ENCODE measurements at regions not wholly inside any gene's neighbourhood (a gene's known extent, or its start where the extent isn't known, plus 50 kb on each side); places are given as distances from the start of the nearest gene placed in this dataset.

- no peaks in the 10 kb centered on the region for H3K4me1 ChIP-seq
- whole genome bisulfite sequencing = 55% methylated on average over 2 of the region's 2 CpGs
- no peaks in the 10 kb centered on the region for H3K27me3 ChIP-seq
- H3K4me3 ChIP-seq = no peak overlapping the region
- H3K36me3 ChIP-seq = no peaks in the 10 kb centered on the region
- H3K27ac ChIP-seq = no peak overlapping the region
- TF ChIP-seq CTCF (IDR thresholded peaks at IDR 0.05) = no peak
- no peak for TF ChIP-seq POLR2AphosphoS5 (IDR thresholded peaks at IDR 0.05)
- TF ChIP-seq EP300 (IDR thresholded peaks at IDR 0.05) = no peak
- TF ChIP-seq POLR2A (IDR thresholded peaks at IDR 0.05) = no peak
- no peak for DNase-seq (ENCODE audit: low spot score in 2 of 2)
- no peaks in the 10 kb centered on the region for H3K9me3 ChIP-seq
Measured at GRCh38 chrX:145751943-145752342, 65.7 kb upstream of the SLITRK2 start.

All from suprapubic skin (tissue), 4 donors.